ENCODE measurements at regions not wholly inside any gene's neighbourhood (a gene's known extent, or its start where the extent isn't known, plus 50 kb on each side); places are given as distances from the start of the nearest gene placed in this dataset.

DNA sequence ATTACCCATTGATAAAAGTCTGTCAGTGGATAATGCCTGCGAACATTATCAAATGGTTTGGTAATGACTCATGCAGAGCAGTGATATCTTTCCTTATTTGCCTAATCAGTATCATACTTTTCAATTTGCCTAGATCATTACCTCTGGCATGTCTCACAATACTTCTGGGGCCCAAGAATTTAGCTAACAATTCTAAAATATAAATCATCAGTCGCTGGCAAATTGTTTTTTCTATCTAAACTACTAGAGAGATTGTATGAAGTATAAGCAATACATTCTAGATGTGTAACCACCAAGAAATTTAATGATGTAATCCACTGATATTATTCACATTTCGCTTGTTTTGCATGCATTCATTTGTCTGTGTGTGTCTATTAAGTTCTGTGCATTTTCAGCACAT lies 191.2 kb upstream of the CDH19 start:
- H3K9me3 Mint-ChIP-seq, result no peaks in the 10 kb centered on the region
- H3K4me3 Mint-ChIP-seq, result no peak overlapping the region
- H3K36me3 Mint-ChIP-seq, result no peaks in the 10 kb centered on the region
- no peak overlapping the region for H3K27ac Mint-ChIP-seq
- no peaks in the 10 kb centered on the region for H3K4me1 Mint-ChIP-seq
- no peaks in the 10 kb centered on the region for H3K27me3 Mint-ChIP-seq

DNA sequence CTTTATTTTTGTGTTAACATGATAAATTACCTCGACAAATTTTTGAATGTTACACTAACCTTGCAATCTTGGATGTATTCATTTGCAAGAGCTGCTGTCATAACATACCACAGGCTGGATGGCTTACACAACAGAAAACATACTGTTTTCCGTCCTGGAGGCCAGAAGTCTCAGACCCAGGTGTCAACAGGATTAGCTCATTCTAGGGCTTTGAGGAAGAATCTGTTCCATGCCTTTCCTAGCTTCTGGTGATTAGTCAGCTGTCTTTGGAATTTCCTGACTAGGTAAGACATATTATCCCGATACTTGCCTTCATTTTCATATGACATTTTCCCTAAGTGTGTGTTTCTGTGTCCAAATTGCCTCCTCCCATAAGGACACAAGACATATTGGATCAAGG lies 188.6 kb upstream of the CDH19 start:
- Mint-ChIP-seq H3K9me3 (no peaks in the 10 kb centered on the region), H3K27me3 (no peaks in the 10 kb centered on the region), H3K27ac (no peak overlapping the region)

DNA sequence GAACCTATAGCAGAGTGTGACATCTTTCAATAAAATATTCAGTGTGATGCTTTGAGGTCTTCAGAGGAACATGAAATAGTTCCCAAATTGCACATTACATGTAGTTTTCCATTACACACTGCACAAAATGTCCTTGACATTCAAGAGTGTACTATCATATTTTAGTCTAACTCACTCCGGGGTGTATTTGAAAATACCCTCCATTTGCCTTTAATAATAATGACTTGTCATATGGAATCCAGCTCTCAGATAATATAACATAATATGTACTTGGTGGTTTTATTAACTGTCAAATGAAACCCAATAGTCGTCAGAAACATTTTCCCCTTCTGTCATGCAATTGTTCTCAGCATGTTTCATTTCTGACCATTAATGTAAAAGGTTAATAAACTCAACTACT lies 176.7 kb upstream of the CDH19 start:
- no peak overlapping the region for H3K27ac Mint-ChIP-seq
- no peak overlapping the region for H3K4me3 Mint-ChIP-seq
- H3K27me3 Mint-ChIP-seq, result no peaks in the 10 kb centered on the region
- H3K9me3 Mint-ChIP-seq, result no peaks in the 10 kb centered on the region
- H3K36me3 Mint-ChIP-seq, result no peaks in the 10 kb centered on the region
- H3K4me1 Mint-ChIP-seq, result no peaks in the 10 kb centered on the region

More for the DNA sequence above, 188.6 kb upstream of the CDH19 start:
- Mint-ChIP-seq H3K36me3 (no peaks in the 10 kb centered on the region), H3K4me1 (no peaks in the 10 kb centered on the region), H3K4me3 (no peak overlapping the region)

DNA sequence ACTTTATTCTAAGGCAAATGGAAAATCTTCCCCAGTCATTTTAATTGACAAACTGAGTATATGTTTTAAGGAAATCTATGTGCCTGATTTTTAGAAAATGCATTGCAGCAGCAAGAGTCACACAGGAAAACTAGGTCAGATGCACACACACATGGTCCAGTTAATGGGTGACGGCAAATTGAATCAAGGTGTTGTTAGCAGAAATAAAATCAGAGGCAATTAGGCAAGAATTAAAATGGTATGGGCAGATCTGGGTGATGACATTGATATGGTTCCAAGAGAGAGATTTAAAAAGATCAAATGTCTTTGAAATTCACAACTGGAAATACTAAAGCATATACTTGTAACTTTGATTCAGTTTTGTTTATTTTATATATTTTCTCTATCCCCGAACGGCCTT lies 174.2 kb upstream of the CDH19 start:
- Mint-ChIP-seq H3K27me3 (no peaks in the 10 kb centered on the region), H3K9me3 (no peaks in the 10 kb centered on the region), H3K27ac (no peak overlapping the region), H3K36me3 (no peaks in the 10 kb centered on the region), H3K4me3 (no peak overlapping the region), H3K4me1 (no peaks in the 10 kb centered on the region)

DNA sequence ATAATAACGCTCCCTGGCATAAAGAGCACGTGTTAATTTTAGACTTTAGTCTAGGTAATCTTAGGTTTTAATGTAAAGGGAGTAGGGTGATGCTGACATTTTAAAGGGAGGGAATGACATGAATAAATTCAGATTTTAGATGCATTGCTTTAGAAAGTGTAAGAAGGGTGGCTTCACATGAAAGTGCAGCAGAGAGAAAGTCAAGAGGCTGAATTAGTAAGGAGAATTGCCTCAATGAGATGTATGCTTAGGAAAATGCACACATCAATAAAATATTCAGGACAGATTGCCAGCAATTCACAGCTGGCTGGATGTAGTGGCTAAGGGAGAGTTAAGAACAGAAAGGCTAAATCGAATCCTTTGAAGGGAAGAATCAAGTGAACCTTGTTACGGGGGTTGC lies 165.5 kb upstream of the CDH19 start:
- Mint-ChIP-seq H3K36me3 (no peaks in the 10 kb centered on the region), H3K27ac (no peak overlapping the region), H3K9me3 (no peaks in the 10 kb centered on the region), H3K4me1 (no peaks in the 10 kb centered on the region), H3K27me3 (no peaks in the 10 kb centered on the region), H3K4me3 (no peak overlapping the region)

DNA sequence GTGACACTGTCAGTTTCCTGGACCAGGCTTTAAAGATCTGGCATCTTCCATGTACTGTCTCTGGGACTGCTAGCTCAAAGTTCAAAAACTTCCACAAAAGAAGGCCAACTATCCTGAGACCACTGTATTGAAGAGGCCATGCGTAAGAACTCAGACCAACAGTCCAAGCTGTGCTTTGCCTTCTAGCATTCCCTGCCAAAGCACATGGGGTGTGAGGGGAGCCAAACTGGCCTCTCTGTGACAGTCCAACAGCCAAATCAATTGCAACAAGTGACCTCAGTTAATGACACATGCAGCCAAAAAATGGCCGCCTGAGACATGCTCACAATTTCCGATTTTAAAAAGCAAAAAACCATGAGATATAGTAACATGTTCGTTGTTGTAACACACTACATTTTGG lies 160.3 kb upstream of the CDH19 start:
- Mint-ChIP-seq H3K27me3 (no peaks in the 10 kb centered on the region), H3K4me1 (no peaks in the 10 kb centered on the region), H3K9me3 (no peaks in the 10 kb centered on the region), H3K4me3 (no peak overlapping the region), H3K36me3 (no peaks in the 10 kb centered on the region), H3K27ac (no peak overlapping the region)

DNA sequence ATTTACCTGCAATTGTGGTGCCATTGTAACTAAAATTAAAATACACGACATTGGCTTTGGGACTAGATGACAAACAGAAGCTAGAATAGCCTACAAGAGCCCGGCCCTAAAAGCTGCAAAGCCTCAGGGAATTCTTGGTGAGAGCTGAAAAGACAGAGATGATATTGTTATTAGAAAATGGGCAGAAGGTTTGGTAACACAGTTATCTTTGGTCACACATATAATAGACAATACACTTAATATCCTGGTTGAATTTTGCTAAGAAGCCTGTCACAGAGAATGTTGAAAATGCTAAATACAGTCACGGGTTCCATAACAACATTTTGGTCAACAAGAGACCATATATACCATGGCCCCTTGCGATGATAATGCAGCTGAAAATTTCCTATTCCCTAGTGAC lies 157.3 kb upstream of the CDH19 start:
- no peaks in the 10 kb centered on the region for H3K36me3 Mint-ChIP-seq
- no peak overlapping the region for H3K4me3 Mint-ChIP-seq
- H3K9me3 Mint-ChIP-seq, result no peaks in the 10 kb centered on the region
- no peaks in the 10 kb centered on the region for H3K27me3 Mint-ChIP-seq
- H3K4me1 Mint-ChIP-seq, result no peaks in the 10 kb centered on the region
- H3K27ac Mint-ChIP-seq, result no peak overlapping the region

DNA sequence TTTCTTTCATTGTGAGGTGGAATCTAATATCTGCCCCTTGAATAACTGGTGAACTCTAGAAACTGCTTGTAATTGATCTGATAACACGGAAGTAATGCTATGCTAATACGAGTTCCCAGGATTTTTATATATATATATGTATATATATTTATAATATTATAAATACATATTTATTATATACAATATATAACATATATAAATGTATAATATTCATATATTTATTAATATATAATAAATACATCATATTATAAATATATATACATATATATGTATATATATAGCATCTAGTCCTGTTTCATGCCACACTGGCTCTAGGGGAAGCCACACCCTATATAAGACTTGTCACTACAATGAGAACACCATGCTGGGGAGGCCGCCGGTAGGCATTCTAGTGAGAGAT lies 156.7 kb upstream of the CDH19 start:
- Mint-ChIP-seq H3K4me3 (no peak overlapping the region), H3K4me1 (no peaks in the 10 kb centered on the region), H3K27ac (no peak overlapping the region), H3K27me3 (no peaks in the 10 kb centered on the region), H3K36me3 (no peaks in the 10 kb centered on the region), H3K9me3 (no peaks in the 10 kb centered on the region)

DNA sequence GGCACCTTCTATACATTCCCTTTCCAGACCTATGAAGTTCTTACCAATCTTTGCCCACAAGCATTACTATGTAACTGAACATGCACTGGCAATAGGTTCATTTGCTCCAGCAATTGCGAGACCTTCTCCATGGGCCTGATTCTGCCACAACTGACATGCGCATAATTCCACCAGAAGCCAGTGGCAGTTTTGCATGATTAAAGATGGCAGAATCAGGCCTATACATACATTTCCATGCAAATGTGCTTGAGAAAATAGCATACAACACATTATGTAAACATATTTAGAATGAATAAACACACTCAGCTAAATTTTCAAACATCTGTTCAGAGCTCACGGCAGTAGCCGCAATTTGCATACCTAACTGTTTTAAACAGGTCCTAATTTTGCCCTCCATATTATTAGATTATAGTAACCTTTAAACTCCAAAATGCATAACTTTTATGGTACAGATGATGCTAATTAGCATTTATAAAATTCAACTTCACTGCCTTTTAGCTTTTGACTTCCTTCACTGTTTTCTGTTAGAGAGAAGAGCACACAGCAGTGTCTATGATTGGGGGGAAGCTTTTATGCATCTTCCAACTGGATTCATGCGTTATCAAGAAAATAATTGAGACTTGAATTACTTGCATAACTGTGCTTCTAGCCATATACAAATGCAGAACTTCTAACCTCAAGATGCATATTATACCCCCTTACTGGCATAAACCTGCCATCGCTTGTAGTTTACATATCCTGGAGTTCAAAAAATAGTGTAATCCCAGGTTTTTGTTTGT lies 155.3 kb upstream of the CDH19 start:
- Mint-ChIP-seq H3K4me1 (no peaks in the 10 kb centered on the region), H3K4me3 (no peak overlapping the region), H3K36me3 (no peaks in the 10 kb centered on the region)

DNA sequence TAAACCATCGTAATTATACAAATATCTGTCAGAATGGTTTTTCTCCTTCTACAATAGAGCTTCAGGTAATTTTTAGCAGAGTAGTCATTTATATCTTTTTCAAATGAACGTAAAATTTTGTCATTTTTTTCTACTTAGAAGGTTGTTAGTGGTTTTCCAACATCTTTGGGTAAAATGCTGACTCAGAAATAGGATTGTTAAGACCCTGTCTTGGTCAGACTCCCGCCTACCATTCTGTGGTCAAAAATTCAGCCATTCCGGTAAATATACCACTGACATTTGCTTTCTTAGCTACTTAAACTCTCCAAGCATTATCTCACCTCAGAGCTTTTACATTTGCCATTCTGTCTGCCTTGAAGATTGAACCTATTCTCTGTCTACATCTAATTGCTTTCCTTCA lies 154.1 kb upstream of the CDH19 start:
- Mint-ChIP-seq H3K4me3 (no peak overlapping the region), H3K27ac (no peak overlapping the region)

More for the DNA sequence above, 155.3 kb upstream of the CDH19 start:
- no peaks in the 10 kb centered on the region for H3K9me3 Mint-ChIP-seq
- no peak overlapping the region for H3K27ac Mint-ChIP-seq
- H3K27me3 Mint-ChIP-seq, result no peaks in the 10 kb centered on the region

DNA sequence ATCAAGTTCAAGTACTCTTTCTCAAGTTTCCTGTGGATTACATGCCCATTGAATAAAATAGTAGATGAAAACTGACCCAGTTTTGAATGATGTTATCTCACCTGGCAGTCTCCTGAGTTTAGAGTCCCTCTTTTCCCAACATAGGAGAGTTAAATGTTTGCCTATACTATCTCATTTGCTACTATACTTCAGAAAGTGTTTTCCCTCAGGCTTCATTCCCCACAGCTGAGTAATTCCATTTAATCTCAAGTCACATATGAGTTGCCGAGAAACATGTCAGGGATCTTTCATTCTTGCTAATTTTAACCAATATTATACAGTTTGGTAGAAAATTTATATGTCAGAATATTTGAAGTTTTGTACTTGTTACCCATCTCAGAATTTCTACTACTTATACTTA lies 150.4 kb upstream of the CDH19 start:
- no peaks in the 10 kb centered on the region for H3K9me3 Mint-ChIP-seq
- no peak overlapping the region for H3K4me3 Mint-ChIP-seq
- H3K27me3 Mint-ChIP-seq, result no peaks in the 10 kb centered on the region
- no peaks in the 10 kb centered on the region for H3K4me1 Mint-ChIP-seq
- H3K27ac Mint-ChIP-seq, result no peak overlapping the region
- no peaks in the 10 kb centered on the region for H3K36me3 Mint-ChIP-seq

More for the DNA sequence above, 154.1 kb upstream of the CDH19 start:
- Mint-ChIP-seq H3K36me3 (no peaks in the 10 kb centered on the region), H3K9me3 (no peaks in the 10 kb centered on the region), H3K4me1 (no peaks in the 10 kb centered on the region), H3K27me3 (no peaks in the 10 kb centered on the region)

DNA sequence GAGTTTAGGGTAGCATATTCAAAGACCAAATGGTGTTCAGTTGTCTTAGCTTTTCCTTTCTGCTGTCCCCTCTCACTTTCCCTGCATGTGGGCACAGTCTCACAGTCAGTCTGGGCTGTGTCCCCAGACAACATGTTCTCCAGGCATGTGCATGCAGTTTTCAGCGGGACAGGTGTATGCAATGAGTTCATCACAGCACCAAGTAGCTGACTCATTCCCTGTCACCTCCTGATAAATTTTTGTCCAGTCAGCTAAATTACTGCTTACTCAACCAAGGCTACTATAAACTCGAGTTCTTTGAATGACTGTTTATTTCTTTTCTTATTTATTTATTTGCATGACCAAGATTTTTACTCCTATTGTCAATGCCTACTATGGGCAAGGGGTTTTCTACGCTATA lies 148.8 kb upstream of the CDH19 start:
- Mint-ChIP-seq H3K36me3 (no peaks in the 10 kb centered on the region), H3K4me1 (no peaks in the 10 kb centered on the region), H3K27ac (no peak overlapping the region), H3K4me3 (no peak overlapping the region), H3K9me3 (no peaks in the 10 kb centered on the region), H3K27me3 (no peaks in the 10 kb centered on the region)

DNA sequence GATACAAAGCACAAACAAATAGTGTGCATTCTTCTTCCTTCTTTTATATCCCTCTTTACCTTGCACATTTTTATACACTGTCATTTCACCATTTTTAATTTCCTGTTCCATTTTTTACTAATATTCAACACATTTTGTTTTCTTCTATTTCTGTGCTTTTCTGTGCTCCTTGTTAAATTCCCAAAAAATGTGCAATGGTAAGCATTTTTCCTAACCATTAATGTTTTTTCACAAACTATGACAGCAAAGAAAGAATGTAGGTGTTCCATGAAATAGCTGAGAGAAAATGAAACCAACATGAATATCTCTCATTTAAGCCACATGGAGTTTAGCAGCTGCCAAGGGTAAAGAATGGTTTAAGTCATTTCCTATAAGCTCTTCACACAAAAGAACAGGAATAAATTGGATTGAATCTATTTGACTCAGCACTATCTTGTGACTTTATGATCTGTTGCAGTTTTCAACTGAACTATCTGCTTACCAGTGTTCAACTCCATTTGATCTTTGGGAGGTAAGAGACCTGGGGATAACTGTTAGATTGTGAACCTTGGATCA lies 145.7 kb upstream of the CDH19 start:
- no peaks in the 10 kb centered on the region for H3K36me3 Mint-ChIP-seq
- H3K27me3 Mint-ChIP-seq, result no peaks in the 10 kb centered on the region
- no peaks in the 10 kb centered on the region for H3K9me3 Mint-ChIP-seq
- H3K4me3 Mint-ChIP-seq, result no peak overlapping the region
- H3K4me1 Mint-ChIP-seq, result no peaks in the 10 kb centered on the region
- H3K27ac Mint-ChIP-seq, result no peak overlapping the region

DNA sequence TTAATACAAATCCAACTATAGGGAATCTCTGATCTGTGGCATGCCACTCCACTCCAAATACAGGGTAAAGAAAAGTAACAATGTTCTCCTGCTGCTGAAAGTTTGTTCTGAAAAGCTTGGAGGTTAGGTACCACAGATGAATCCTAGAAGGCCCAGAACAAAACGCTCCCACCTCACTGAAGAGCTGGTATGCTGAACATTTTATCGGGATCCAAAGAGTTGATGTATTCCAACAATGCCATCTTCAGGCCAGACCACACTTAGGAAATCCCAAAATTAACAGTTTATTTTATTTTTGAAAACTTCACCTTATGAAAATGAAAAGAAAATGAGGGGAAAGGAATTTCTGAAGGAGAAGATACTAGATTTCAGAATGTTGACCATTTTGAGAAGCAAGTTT lies 145.1 kb upstream of the CDH19 start:
- H3K27ac Mint-ChIP-seq, result no peak overlapping the region
- no peaks in the 10 kb centered on the region for H3K36me3 Mint-ChIP-seq
- H3K4me3 Mint-ChIP-seq, result no peak overlapping the region
- H3K4me1 Mint-ChIP-seq, result no peaks in the 10 kb centered on the region
- peaks cover under 1% of the 10 kb centered on the region for H3K9me3 Mint-ChIP-seq
- no peaks in the 10 kb centered on the region for H3K27me3 Mint-ChIP-seq

DNA sequence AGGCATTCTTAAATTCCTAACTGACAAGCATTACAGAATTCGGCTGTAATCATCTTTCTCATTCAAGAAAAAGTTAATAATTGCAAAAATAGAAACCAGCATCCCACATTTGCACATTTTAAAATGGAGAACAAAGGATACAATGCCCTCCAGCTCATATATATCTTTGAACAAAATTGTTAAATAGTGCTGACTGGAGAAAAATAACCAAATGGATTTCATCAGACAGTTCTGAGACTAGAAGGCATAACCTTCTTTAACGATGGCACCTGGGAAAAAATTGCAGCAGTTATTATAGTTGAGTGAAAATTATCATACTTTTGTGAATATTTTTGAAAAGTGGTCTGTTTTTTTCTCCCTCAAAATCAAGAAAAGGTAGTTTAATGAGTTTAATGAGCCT lies 138.9 kb upstream of the CDH19 start:
- peaks cover 9% of the 10 kb centered on the region for H3K9me3 Mint-ChIP-seq
- no peak overlapping the region for H3K4me3 Mint-ChIP-seq
- no peaks in the 10 kb centered on the region for H3K36me3 Mint-ChIP-seq
- H3K4me1 Mint-ChIP-seq, result no peaks in the 10 kb centered on the region
- H3K27me3 Mint-ChIP-seq, result no peaks in the 10 kb centered on the region
- H3K27ac Mint-ChIP-seq, result no peak overlapping the region

DNA sequence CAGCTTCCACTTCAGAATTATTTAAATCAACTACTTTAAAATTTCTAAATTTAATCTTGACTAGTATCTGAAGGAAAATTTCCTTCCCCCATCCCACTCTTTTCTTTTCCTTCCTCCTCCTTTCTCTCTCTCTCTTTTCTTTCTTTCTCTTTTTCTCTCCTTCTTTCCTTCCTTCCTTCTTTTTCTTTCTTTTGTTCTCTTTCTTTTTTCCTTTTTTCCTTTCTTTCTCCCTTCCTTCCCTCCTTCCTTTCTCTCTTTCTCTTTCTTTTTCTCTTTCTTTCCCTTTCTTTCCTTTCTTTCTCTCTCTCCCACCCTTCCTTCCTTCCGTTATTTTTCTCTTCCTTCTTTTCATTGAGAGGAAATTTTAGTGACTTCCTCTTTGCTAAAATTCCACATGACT lies 132.0 kb upstream of the CDH19 start:
- H3K27ac Mint-ChIP-seq, result no peak overlapping the region
- no peaks in the 10 kb centered on the region for H3K27me3 Mint-ChIP-seq
- H3K4me1 Mint-ChIP-seq, result no peaks in the 10 kb centered on the region
- peaks cover 8% of the 10 kb centered on the region for H3K9me3 Mint-ChIP-seq
- no peaks in the 10 kb centered on the region for H3K36me3 Mint-ChIP-seq
- H3K4me3 Mint-ChIP-seq, result no peak overlapping the region

DNA sequence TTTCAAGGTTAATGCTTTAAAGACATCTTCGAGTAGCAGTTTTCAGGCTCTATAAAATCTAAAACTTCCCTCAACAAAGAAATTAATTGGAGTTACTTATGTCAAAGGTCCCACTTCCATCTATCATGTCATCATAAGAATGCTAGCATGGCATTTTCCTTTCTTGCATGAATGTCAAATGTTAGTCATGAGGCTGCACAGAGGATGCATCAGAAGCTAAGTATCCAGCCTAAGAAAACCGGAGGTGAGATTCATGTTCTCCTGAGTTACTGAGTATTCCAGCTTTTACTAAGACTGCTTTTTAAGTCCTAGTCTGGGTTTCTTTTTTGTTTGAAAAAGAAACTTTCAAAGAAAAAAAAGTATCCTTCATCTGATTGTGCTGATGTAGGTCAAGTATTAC lies 130.6 kb upstream of the CDH19 start:
- Mint-ChIP-seq H3K4me3 (no peak overlapping the region), H3K9me3 (peaks cover 4% of the 10 kb centered on the region), H3K36me3 (no peaks in the 10 kb centered on the region), H3K27ac (no peak overlapping the region), H3K27me3 (no peaks in the 10 kb centered on the region), H3K4me1 (no peaks in the 10 kb centered on the region)

All from activated naive CD4-positive, alpha-beta T cell treated with anti-CD3 and anti-CD28 coated beads, Interleukin-2, amount 50 U/mL, for 24 hours (primary cell).